ENCODE measurements at regions not wholly inside any gene's neighbourhood (a gene's known extent, or its start where the extent isn't known, plus 50 kb on each side); places are given as distances from the start of the nearest gene placed in this dataset.

DNA sequence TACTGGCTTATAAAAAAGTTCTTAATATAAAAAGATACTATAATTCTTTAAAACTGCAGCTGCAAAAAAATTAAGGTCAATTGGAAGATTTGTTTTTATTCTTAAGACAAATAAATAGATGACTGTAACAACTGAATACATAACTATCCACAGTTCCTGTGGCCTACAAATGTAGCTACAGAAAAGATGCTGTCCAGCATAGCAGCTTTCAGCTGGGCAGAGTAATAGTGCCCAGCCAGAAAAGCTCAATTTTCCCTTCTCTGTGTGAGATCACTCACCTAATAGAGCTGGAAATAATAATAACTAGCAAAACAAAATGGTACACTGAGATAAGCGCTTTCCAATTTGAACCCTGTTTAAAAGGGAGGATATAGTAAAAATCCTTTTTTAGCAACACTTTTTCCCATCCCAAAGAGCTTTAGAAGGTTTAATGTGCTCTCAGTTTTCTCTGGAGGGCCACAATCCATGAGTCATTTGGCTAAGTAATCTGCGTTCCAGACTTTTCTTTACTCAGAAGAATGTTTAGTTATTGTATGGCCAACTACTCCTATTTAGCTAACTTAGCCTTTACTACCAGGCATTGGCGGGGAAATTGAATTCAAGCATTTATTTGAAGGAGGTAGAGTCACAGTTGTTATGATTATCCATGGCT lies 158.1 kb upstream of the SLC39A10 start:
- TF ChIP-seq, protein P1, sequence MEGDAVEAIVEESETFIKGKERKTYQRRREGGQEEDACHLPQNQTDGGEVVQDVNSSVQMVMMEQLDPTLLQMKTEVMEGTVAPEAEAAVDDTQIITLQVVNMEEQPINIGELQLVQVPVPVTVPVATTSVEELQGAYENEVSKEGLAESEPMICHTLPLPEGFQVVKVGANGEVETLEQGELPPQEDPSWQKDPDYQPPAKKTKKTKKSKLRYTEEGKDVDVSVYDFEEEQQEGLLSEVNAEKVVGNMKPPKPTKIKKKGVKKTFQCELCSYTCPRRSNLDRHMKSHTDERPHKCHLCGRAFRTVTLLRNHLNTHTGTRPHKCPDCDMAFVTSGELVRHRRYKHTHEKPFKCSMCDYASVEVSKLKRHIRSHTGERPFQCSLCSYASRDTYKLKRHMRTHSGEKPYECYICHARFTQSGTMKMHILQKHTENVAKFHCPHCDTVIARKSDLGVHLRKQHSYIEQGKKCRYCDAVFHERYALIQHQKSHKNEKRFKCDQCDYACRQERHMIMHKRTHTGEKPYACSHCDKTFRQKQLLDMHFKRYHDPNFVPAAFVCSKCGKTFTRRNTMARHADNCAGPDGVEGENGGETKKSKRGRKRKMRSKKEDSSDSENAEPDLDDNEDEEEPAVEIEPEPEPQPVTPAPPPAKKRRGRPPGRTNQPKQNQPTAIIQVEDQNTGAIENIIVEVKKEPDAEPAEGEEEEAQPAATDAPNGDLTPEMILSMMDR (IDR thresholded peaks at IDR 0.05) = no peak
- TF ChIP-seq POLR2A (IDR thresholded peaks at IDR 0.05) (no peak), POLR2AphosphoS5 (IDR thresholded peaks at IDR 0.05) (no peak), EP300 (IDR thresholded peaks at IDR 0.05) (no peak)

Data from stomach (tissue), 4 donors.